Thymus (tissue), 11 donors: ENCODE measurements at regions not wholly inside any gene's neighbourhood (a gene's known extent, or its start where the extent isn't known, plus 50 kb on each side); places are given as distances from the start of the nearest gene placed in this dataset.
"Not testable (repeated sequence)": the region's sequence is repeated elsewhere in the genome, so short reads cannot be mapped to it uniquely, and the experiment has no call there.

Source experiments
- DNase-seq, 9 donors: peaks; one replicate each; pipeline ENCODE4 v3.0.0-alpha.2; 2013; ENCODE audit warnings: low spot score in 9 of 9, low read depth in 6 of 9, missing footprints in 1 of 9
- H3K27ac ChIP-seq, 2 donors: one replicate each; pipeline ENCODE4 v1.5.1; 2013; ENCODE audit warnings: control low read depth in 1 of 2, low read depth in 1 of 2, low read length in 1 of 2, mild to moderate bottlenecking in 1 of 2, moderate library complexity in 1 of 2
- H3K27me3 ChIP-seq, 2 donors: one replicate each; pipeline ENCODE4 v1.5.1; 2013; ENCODE audit warnings: low read length in 1 of 2; ENCODE audit not compliant: control insufficient read depth in 2 of 2, insufficient read depth in 1 of 2
- H3K36me3 ChIP-seq, 2 donors: one replicate each; pipeline ENCODE4 v1.5.1; 2013; ENCODE audit warnings: low read length in 1 of 2, mild to moderate bottlenecking in 1 of 2, moderate library complexity in 1 of 2; ENCODE audit not compliant: control insufficient read depth in 2 of 2, insufficient read depth in 2 of 2
- H3K4me1 ChIP-seq, 2 donors: one replicate each; pipeline ENCODE4 v1.5.1; 2013; ENCODE audit warnings: low read length in 2 of 2; ENCODE audit not compliant: control insufficient read depth in 2 of 2, insufficient read depth in 2 of 2
- H3K4me3 ChIP-seq, 2 donors: one replicate each; pipeline ENCODE4 v1.5.1; 2013; ENCODE audit warnings: low read length in 2 of 2, control low read depth in 1 of 2, mild to moderate bottlenecking in 1 of 2
- H3K9me3 ChIP-seq, 2 donors: one replicate each; pipeline ENCODE4 v1.5.1; 2013; ENCODE audit warnings: low read length in 1 of 2, mild to moderate bottlenecking in 1 of 2; ENCODE audit not compliant: control insufficient read depth in 2 of 2, insufficient read depth in 1 of 2
- WGBS: extraction: QIAGEN DNeasy Blood & Tissue Kit; methylation state at CpG from one replicate; pipeline ENCODE4 v1.1.7; 2013; 5-methylcytosine and 5-hydroxymethylcytosine counted together
- donor health status: healthy.

DNA sequence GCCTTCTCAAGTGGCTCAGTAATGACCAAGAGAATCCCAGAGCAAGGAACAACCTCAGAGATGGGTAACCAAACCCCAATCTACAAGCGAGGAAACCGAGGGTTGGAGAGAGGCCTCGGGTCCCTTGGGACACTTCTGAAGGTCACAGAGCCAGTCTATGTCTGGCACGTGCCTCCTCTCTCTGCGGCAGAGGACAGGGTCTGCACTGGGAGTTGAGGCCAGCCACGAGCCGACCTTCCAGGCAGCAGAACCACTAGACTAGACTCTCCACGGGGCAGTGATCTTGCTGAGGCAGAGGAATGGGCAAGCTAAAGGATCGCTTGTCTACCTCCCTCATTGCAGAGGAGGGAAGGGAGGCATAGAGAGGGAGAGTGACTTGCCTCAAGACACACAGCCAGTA is 100.6 kb upstream of the SMAD3 start:
- Histone ChIP-seq H3K36me3 (no peaks in the 10 kb centered on the region), H3K4me3 (no peak overlapping the region), H3K27ac (no peak overlapping the region), H3K27me3 (no peaks in the 10 kb centered on the region), H3K4me1 (no peaks in the 10 kb centered on the region), H3K9me3 (no peaks in the 10 kb centered on the region)
- WGBS, result 97% methylated on average over 9 of the region's 9 CpGs
- no peak for DNase-seq

DNA sequence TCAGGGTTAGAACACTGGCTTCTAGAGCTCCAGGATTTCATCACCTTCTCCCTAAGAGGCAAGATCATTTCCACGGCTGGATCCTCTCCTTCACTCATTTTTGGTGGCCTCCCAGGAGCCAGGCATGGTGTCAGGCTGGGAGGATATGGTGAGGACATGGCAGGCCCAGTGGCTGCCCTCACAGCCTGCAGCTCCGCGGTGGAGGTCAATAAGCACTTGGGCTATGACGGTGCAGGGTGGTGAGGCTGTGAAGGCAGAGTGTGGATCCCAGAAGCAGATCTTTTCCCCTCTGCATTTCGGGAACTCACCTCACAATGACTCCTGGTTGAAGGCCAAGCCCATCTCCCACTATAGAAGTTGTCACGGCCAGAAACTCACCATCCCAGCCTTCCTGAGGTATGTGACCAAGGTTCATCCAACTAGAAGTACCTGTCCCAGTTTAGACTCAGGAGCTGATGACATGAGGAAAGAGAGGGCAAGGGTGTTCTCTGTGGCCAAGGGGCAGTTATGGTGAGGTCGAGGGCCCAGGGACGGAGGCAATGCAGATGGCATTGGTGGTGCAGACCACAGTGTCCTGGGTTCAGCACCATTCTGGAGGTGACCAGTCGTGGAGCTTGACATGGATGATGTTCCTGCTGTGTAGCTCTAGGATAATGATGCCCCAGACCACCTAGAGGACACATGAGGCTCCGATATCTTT is 100.1 kb upstream of the SMAD3 start:
- no peaks in the 10 kb centered on the region for H3K36me3 ChIP-seq
- no peaks in the 10 kb centered on the region for H3K27me3 ChIP-seq
- no peak overlapping the region for H3K27ac ChIP-seq
- no peaks in the 10 kb centered on the region for H3K4me1 ChIP-seq
- no peaks in the 10 kb centered on the region for H3K9me3 ChIP-seq
- H3K4me3 ChIP-seq, result no peak overlapping the region
- WGBS, result 97% methylated on average over 10 of the region's 10 CpGs
- DNase-seq, result no peak

- H3K27me3 ChIP-seq, result no peaks in the 10 kb centered on the region
- no peaks in the 10 kb centered on the region for H3K4me1 ChIP-seq
- DNase-seq, result no peak
- H3K27ac ChIP-seq, result no peak overlapping the region
- no peaks in the 10 kb centered on the region for H3K36me3 ChIP-seq
- no peaks in the 10 kb centered on the region for H3K9me3 ChIP-seq
- H3K4me3 ChIP-seq, result no peak overlapping the region
- WGBS, result 96% methylated on average over 2 of the region's 2 CpGs
These were observed 99.1 kb upstream of the SMAD3 start for GRCh38 chr15:66966256-66966655.

GRCh38 chr15:66968806-66969596 is 96.4 kb upstream of the SMAD3 start:
- WGBS, result 96% methylated on average over 10 of the region's 10 CpGs
- no peaks in the 10 kb centered on the region for H3K36me3 ChIP-seq
- no peaks in the 10 kb centered on the region for H3K4me1 ChIP-seq
- no peak overlapping the region for H3K27ac ChIP-seq
- H3K4me3 ChIP-seq, result no peak overlapping the region
- no peak for DNase-seq
- no peaks in the 10 kb centered on the region for H3K9me3 ChIP-seq
- H3K27me3 ChIP-seq, result no peaks in the 10 kb centered on the region

GRCh38 chr15:66974131-66974530 is 91.3 kb upstream of the SMAD3 start:
- not testable (repeated sequence) for DNase-seq, H3K27me3 ChIP-seq, H3K36me3 ChIP-seq, H3K4me1 ChIP-seq, H3K4me3 ChIP-seq, H3K9me3 ChIP-seq, H3K27ac ChIP-seq
- WGBS, result 97% methylated on average over 10 of the region's 10 CpGs

GRCh38 chr15:66976106-66976640 is 89.2 kb upstream of the SMAD3 start:
- 99% methylated on average over 18 of the region's 18 CpGs for WGBS

GRCh38 chr15:66980326-66980725 is 85.1 kb upstream of the SMAD3 start:
- H3K36me3 ChIP-seq, H3K4me3 ChIP-seq, H3K4me1 ChIP-seq, H3K9me3 ChIP-seq, H3K27me3 ChIP-seq, DNase-seq, H3K27ac ChIP-seq: not testable (repeated sequence)
- WGBS, result 84% methylated on average over 3 of the region's 3 CpGs

More at GRCh38 chr15:66976106-66976640, 89.2 kb upstream of the SMAD3 start:
- not testable (repeated sequence) for H3K27ac ChIP-seq, H3K36me3 ChIP-seq, H3K4me3 ChIP-seq, H3K9me3 ChIP-seq, H3K4me1 ChIP-seq, DNase-seq, H3K27me3 ChIP-seq

DNA sequence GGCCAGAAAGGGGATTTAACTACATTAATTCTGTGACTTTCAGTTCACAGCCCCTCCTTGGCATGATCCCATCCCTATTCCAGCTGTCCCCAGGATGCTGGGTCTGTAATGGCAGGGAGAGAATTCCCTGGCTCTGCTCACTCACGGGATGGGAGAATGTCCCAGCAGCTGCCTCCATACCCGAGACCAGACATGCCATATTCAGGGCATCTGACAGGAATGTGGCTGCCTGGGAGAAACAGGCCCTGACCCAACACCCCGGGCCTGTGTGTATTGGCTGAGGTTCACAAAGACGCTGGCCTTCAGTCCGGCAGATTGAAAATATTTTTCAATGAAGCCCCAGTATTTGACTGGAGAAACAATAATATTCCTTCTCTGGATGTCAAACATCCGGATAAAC is 83.6 kb upstream of the SMAD3 start:
- no peak for DNase-seq
- Histone ChIP-seq H3K4me1 (no peaks in the 10 kb centered on the region), H3K4me3 (no peak overlapping the region), H3K27ac (no peak overlapping the region), H3K36me3 (no peaks in the 10 kb centered on the region), H3K27me3 (no peaks in the 10 kb centered on the region), H3K9me3 (no peaks in the 10 kb centered on the region)
- WGBS, result 96% methylated on average over 6 of the region's 6 CpGs

- Histone ChIP-seq H3K4me3 (no peak overlapping the region), H3K27ac (no peak overlapping the region), H3K27me3 (no peaks in the 10 kb centered on the region), H3K36me3 (no peaks in the 10 kb centered on the region), H3K4me1 (no peaks in the 10 kb centered on the region), H3K9me3 (no peaks in the 10 kb centered on the region)
- 97% methylated on average over 4 of the region's 4 CpGs for WGBS
- DNase-seq, result no peak
These were observed 83.2 kb upstream of the SMAD3 start for GRCh38 chr15:66982250-66982649.
